Cardiac muscle cell (in vitro differentiated cells and primary cell): ENCODE measurements at regions not wholly inside any gene's neighbourhood (a gene's known extent, or its start where the extent isn't known, plus 50 kb on each side); places are given as distances from the start of the nearest gene placed in this dataset.

ENCODE experiments used
- DNase-seq, 2 donors: peaks; one replicate each; pipeline versions ENCODE4 v3.0.0 to v3.0.0-alpha.2; 2010 to 2017; ENCODE audit warnings: low read depth in 1 of 2, low spot score in 1 of 2
- H3K27ac ChIP-seq: fragments of 200-600 bp; sonication (generic); 2 replicates; pipeline ENCODE4 v1.5.1; 2016
- H3K27me3 ChIP-seq: fragments of 200-600 bp; sonication (generic); 2 replicates; pipeline ENCODE4 v1.6.0; 2016; ENCODE audit warnings: control low read depth
- H3K36me3 ChIP-seq: fragments of 200-600 bp; sonication (generic); 2 replicates; pipeline ENCODE4 v1.5.1; 2016; ENCODE audit warnings: control low read depth
- H3K4me1 ChIP-seq: fragments of 200-600 bp; sonication (generic); 2 replicates; pipeline ENCODE4 v1.8.1; 2017; ENCODE audit warnings: low read depth, mild to moderate bottlenecking, mixed run types
- H3K4me3 ChIP-seq: fragments of 200-600 bp; sonication (generic); 2 replicates; pipeline ENCODE4 v1.5.1; 2016; ENCODE audit warnings: mild to moderate bottlenecking
- H3K9me3 ChIP-seq: fragments of 200-600 bp; sonication (generic); 2 replicates; pipeline ENCODE4 v1.5.1; 2017; ENCODE audit warnings: low read depth, mild to moderate bottlenecking, control low read depth
- TF ChIP-seq, protein P1 (sequence below): IDR thresholded peaks from 2 replicates; pipeline ENCODE4 v1.5.1; 2012; ENCODE audit warnings: low read depth, mild to moderate bottlenecking, low read length

DNA sequence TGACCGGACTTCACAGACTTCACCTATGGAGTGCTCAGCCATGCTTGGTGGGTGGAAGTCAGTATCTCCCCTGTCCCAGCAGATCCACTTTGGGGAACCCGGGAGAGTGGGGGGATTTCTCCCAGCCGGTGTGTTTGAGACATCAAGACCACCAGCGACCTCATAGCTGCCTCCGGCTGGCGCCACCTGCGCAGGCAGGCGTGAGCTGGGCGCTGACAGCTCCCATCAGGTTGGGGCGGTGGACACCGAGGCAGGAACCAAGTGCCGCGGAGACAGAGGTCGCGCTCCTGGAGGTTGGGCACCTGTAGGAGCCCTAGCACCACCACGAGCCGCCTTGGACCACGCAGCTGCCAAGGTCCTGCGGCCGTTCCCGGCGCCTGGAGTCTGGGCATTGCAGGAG is 124.0 kb upstream of the LARP1 start:
- Histone ChIP-seq H3K9me3 (no peaks in the 10 kb centered on the region), H3K4me3 (no peak overlapping the region), H3K27ac (no peak overlapping the region), H3K4me1 (no peaks in the 10 kb centered on the region), H3K27me3 (no peaks in the 10 kb centered on the region), H3K36me3 (no peaks in the 10 kb centered on the region)
- TF ChIP-seq, protein P1, sequence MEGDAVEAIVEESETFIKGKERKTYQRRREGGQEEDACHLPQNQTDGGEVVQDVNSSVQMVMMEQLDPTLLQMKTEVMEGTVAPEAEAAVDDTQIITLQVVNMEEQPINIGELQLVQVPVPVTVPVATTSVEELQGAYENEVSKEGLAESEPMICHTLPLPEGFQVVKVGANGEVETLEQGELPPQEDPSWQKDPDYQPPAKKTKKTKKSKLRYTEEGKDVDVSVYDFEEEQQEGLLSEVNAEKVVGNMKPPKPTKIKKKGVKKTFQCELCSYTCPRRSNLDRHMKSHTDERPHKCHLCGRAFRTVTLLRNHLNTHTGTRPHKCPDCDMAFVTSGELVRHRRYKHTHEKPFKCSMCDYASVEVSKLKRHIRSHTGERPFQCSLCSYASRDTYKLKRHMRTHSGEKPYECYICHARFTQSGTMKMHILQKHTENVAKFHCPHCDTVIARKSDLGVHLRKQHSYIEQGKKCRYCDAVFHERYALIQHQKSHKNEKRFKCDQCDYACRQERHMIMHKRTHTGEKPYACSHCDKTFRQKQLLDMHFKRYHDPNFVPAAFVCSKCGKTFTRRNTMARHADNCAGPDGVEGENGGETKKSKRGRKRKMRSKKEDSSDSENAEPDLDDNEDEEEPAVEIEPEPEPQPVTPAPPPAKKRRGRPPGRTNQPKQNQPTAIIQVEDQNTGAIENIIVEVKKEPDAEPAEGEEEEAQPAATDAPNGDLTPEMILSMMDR: no peak
- DNase-seq: no peak

DNA sequence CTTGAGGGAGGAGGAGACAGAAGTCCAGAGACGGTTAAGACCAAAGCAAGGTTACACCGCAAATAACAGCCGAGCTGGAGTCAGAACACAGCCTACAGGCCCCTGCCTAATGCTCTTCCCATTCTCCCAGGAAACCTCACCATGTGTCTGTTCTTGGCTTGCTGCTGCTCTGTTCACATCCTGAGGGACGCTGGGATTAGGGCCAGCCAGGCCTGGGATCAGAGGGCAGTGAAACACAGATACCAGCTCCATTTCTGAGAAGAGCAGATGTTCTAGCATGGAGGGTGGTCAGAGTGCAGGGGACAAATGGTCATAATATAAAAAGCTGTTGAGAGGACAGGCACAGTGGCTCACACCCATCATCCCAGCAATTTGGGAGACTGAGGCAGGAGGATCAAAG is 124.8 kb upstream of the LARP1 start:
- Histone ChIP-seq H3K4me3 (no peak overlapping the region), H3K27me3 (no peaks in the 10 kb centered on the region), H3K36me3 (no peaks in the 10 kb centered on the region), H3K27ac (no peak overlapping the region), H3K4me1 (no peaks in the 10 kb centered on the region), H3K9me3 (no peaks in the 10 kb centered on the region)
- TF ChIP-seq, protein P1: no peak
- DNase-seq: no peak

DNA sequence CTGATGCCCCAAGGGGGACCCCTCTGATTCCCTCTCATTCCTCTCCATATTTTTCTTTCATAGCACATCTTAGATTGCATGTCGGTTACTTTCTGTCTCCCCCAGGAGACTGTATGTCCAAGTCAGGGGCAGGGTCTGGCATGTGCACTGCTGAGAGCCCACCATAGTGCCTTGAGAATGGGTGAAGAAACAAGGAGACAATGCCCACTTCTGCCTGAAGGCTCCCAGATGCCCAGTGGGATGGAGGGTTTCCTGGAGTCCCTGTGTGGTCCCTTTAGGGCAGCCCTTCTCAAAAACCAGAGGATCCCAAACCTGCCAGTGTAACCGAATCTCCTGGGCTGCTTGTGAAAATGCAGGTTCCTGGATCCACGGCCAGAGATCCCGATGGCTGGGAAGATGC is 126.5 kb upstream of the LARP1 start:
- Histone ChIP-seq H3K4me1 (no peaks in the 10 kb centered on the region), H3K36me3 (no peaks in the 10 kb centered on the region), H3K9me3 (no peaks in the 10 kb centered on the region), H3K27ac (no peak overlapping the region), H3K4me3 (no peak overlapping the region), H3K27me3 (no peaks in the 10 kb centered on the region)
- TF ChIP-seq, protein P1: no peak
- no peak for DNase-seq

DNA sequence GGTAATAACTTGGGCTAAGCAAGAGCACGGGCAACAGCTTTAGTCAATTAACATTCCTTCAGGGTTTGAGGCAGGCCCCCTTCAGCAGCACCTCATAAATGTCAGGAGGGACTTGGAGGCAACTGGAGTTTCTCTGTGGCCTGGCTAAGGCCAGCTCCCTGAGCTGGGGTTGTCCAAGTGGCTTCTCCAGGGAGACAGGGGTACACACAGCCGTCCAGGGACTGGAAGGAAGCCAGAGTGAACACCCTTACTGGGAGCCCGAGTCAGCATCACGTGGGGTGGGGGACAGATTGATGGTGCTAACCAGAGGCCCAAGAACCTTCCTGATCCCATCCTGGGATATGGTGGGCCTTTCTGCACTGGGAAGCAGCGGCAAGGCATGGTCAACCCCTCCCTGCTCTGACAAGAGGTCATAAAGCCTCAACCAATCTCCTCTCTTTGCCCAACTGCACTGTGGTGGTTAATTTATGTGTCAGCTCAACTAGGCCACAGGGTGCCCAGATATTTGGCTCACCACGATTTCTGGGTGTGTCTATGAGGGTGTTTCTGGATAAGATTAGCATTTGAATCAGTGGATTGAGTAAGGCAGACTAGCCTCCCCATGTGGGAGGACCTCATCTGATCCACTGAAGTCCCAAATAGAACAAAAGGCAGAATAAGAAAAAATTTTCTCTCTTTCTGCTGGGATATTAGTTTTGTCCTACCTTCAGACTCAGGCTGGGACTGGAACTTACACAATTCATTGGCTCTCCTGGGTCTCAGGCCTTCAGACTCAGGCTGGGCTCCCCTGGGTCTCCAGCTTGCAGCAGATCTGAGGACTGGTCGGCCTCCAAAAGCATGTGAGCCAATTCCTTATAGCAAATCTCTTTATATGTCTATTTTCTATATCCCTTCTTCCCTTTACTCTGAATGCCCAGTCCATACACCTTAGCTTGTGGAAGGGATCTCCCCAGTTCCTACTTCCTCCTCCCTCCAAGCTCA is 127.2 kb upstream of the LARP1 start:
- TF ChIP-seq, protein P1: no peak
- peak in 1 of 2 donors; percentile 56 for DNase-seq
- no peak overlapping the region for H3K27ac ChIP-seq

DNA sequence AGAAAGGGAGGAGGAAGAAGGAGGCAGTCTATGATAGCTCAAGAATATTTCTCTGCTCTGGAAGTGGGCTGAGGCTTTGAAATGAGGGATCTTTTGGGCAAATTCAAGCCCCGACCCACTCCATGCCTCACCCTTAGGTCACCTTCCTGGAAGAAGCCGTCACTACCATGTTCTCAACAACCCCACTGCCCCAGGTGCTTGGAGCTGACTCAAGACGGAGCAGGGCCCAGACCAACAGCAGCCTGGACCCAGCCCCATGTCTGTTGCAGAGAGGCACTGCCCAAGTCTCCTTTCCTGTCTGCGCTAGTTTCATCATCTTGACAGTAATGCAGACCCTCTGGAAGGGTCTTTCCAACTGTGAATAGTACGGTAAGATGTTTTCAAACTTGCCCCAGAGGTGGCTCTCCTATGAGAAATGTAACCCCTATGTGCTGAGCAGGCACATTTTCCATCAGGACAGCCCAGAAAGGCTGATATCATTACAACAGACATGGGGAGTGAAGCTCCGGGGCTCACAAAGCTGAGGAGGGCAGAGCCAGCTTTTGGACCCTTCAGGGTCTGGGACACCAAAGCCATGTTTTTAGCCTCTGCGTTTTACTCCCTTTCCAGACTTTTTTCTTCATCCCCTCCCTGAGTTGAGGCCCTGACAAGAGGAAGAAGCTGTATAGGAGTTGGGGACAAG is 128.2 kb upstream of the LARP1 start:
- Histone ChIP-seq H3K27me3 (no peaks in the 10 kb centered on the region), H3K4me3 (no peak overlapping the region), H3K27ac (no peak overlapping the region), H3K36me3 (no peaks in the 10 kb centered on the region), H3K9me3 (no peaks in the 10 kb centered on the region), H3K4me1 (no peaks in the 10 kb centered on the region)
- TF ChIP-seq, protein P1: no peak
- DNase-seq: no peak

More for the DNA sequence above, 127.2 kb upstream of the LARP1 start:
- Histone ChIP-seq H3K9me3 (no peaks in the 10 kb centered on the region), H3K27me3 (no peaks in the 10 kb centered on the region), H3K36me3 (no peaks in the 10 kb centered on the region), H3K4me1 (no peaks in the 10 kb centered on the region), H3K4me3 (no peak overlapping the region)
